SU-DHL-6 (cell line): ENCODE measurements at regions not wholly inside any gene's neighbourhood (a gene's known extent, or its start where the extent isn't known, plus 50 kb on each side); places are given as distances from the start of the nearest gene placed in this dataset.

Source experiments
- CTCF ChIP-seq: fragments of 200-600 bp; sonication (generic); IDR thresholded peaks from one replicate; pipeline ENCODE4 v1.5.1; 2017; ENCODE audit warnings: antibody characterized with exemption, mild to moderate bottlenecking, low read length, moderate library complexity; ENCODE audit not compliant: insufficient read depth, poor library complexity, severe bottlenecking
- EZH2phosphoT487 ChIP-seq: fragments of 200-600 bp; sonication (generic), shearing (Covaris generic); conservative IDR thresholded peaks from 2 replicates; pipeline ENCODE4 v1.6.1; 2018; ENCODE audit warnings: mild to moderate bottlenecking, antibody characterized with exemption, low read length, moderate library complexity, mixed read lengths

GRCh38 chr6:121881974-121882667, 446.7 kb downstream of the GJA1 start:
- TF ChIP-seq CTCF = no peak
- TF ChIP-seq EZH2phosphoT487 = no peak
